Stimulated activated CD4-positive, alpha-beta T cell treated with anti-CD3 and anti-CD28 coated beads, TNF-alpha, amount 100 ng/mL, for 4 hours (primary cell): ENCODE measurements at regions not wholly inside any gene's neighbourhood (a gene's known extent, or its start where the extent isn't known, plus 50 kb on each side); places are given as distances from the start of the nearest gene placed in this dataset.
"Not testable (repeated sequence)": the region's sequence is repeated elsewhere in the genome, so short reads cannot be mapped to it uniquely, and the experiment has no call there.

Source experiments
- DNase-seq, 3 experiments: peaks; one replicate each; pipeline ENCODE4 v3.0.0-alpha.2; 2020; ENCODE audit warnings: low read depth in 3 of 3

DNA sequence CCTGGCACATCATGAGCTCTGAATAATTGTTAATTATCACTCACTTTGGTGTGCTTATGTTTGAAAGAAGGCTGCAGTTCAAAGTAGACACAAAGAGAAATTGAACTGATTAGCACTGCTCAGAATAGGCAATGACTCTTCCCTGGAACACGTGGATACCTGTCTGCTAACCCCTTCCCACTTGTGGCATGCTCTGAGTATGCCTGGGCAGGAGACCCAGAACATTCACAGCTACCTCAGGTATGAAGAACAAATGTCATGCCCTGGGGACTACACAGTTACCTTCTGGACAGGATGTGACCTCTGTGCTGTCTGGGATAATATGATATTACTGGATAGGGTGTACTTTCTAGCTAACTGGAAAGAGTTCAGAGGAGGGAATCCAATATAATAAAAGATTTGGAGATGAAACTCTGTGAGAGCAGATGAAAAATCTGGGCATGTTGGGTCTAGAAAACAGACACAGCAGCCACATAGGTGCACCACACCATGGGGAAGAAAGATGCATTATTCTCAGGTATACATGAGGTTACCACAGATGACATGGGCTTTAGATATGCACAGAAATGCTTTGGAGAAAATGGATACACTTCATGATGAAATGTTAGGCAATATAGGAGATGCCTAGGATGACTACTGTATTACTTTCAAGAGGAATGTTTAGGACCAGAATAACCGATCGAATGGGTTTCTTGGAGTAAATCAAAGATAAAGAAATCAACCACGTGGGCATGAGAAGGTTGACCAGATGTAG lies 324.2 kb upstream of the PREP start:
- no peak for DNase-seq

DNA sequence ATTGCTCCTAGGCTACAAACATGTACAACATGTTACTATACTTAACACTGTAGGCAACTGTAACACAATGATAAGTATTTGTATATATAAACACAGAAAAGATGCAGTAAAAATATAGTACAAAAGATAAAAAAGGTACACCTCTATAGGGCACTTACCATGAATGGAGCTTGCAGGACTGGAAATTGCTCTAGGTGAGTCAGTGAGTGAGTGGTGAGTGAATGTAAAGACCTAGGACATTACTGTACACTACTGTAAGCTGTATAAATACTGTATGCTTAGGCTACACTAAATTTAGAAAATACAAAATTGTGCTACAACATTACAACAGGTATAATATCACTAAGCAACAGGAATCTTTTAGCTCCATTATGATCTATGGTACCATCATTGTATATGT lies 312.0 kb upstream of the PREP start:
- DNase-seq, result no peak

DNA sequence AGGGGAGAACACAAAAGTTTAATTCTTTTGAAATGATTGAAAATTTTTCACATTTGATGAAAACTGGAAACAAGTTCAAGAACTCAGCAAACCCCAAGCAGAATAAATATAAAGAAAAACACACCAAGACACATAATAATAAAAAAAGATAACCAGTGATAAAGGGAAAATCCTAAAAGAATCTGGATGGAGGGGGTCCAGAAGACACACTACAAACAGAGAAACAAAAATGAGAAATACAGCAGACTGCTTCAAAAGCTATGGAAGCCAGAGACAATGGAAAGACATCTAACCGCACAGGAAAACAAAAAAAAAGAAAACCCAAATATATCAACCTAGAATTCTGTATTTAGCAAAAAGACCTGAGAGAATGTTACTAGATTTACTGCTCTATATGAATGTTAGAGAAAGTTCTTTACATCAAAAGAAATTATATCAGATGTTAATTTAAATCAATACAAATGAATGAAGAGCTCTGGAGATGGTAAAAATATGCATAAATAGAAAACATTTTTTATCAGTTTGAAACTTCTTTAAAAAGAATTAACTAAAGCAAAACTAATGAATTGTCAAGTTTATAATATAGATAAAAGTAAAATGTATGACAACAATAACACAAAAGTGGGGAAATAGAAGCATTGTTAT lies 310.7 kb upstream of the PREP start:
- DNase-seq, result no peak

DNA sequence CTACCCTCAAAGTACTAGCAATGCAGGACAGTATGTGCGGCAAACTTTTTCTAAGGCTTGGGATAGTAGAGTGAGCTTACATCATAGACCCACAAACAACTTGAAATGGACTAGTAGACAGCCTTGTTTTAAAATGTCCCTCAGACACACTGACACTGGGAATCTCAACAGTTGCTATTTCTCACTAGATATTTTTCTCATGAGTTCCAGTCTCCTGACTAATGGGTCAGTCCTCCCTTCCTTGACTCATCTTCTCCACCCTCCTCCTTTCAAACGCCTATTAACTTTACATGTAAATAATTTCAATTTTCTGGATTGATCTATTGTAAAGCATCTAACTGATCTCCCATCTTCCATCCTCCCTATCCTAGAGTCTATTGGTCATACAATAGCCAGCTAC lies 308.3 kb upstream of the PREP start:
- no peak for DNase-seq

DNA sequence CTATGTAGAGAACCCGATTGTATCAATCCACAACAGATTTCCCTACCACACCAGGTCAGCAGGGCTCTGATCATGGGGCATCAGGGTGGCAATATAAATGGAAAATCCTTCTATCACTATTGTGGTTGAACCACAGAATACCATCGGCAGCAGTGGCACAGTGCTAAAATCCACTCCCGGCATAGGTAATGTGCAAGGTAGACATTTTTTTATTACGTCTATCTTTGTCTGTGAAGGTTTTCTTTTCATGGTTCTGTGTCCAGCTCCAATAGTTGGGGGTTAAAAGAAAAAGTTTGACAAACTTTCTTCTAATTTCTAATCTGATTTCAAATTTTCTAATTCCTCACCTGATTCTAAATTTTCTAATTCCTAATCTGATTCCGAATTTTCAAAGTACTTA lies 302.7 kb upstream of the PREP start:
- no peak for DNase-seq

DNA sequence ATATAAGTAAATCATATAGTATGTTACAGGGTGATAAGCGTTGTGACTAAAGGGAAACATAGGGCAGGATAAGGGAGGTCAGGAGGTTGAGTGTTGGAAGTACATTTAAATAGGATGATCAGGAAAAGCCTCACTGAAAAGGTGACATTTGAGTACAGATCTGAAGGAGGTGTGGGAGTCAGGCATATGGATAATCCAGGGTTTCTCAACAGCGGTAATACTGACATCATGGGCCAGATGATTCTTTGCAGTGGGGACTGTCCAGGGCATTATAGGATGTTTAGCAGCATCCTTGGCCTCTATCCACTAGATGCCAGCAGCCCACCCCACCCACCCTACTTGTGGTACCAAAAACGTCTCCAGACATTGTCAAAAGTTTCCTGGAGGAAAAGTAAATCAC lies 292.6 kb upstream of the PREP start:
- DNase-seq, result no peak

DNA sequence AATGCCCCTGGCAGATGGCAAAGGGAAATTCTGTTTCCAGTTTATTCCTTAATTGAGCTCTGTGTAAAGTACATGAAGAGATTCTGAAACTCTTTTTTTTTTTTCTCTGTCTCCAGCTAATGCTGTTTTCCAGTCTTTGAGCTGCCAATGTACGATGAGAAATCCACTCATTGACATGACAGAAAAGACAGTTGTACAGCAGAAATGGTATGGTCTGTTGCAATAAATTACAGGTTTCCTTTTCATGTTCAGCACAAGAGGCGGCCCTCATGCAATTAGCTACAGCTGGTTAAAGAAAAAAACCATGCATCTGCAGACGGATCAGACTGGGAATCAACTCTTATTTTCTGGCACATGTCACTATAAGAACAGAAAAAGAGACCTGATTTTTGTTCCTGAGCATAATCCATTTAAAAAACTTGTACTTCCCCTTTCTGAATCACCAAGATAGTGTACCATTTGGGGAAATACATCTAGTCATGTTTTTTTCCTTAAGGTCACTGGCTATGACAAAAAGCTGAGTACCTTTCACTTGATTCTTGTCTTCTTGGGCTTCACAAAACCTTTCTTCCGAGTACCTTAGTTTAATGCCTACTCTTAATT lies 289.8 kb upstream of the PREP start:
- no peak for DNase-seq

DNA sequence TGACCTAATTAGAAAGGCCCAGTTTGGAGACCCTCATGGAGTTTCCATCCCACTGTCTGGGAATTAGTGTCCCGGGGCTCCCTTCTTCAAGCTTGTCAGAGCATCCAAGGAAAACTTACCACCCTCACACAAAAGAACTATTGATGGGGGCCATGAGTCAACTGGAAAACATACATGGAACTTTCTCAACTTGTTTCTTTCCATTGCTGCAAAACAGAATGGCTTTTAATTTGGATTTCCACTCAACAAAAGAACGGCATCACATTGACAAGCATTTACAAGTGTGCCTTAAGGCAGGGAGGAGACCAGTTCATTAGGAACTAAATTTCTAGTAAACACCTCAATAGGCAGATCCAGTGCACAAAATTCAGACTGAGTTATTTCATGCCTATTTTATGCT lies 289.1 kb upstream of the PREP start:
- no peak for DNase-seq

DNA sequence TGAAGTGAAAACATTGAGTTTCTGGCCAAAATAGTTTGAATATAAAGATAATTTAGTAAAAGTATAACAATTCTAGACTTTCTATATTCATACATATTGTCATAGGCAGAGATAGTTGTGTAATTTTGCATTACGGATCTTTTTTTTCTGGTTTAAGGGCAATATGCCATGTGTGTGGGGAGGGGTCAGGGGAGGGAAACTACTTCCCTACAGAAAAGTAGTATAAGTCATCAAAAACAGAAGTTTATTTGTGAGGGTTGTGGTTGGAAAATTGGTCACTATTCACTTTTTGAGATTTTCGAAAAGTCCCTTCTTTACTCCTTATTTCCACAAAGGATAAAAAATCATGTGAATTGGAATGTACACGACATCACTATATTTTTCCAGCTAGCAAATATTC lies 288.2 kb upstream of the PREP start:
- no peak for DNase-seq

DNA sequence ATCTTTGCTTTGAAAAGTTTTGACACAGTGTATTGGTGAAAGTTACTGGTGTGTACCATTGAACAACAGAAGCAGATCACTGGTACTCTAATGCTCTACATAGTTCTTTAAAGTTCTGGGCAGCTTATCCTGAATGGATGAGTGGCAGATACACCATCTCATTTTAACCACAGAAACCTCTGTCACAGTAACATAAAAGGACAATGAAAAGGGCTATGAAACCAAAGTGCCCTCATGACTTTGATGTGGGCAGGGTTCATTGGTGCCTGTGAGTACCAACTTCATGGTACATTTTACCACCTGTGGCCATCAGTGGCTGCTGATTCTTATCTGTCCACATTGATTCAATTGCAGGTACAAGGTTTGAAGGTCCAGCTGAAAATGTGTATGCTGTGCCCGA lies 285.7 kb upstream of the PREP start:
- DNase-seq, result no peak

DNA sequence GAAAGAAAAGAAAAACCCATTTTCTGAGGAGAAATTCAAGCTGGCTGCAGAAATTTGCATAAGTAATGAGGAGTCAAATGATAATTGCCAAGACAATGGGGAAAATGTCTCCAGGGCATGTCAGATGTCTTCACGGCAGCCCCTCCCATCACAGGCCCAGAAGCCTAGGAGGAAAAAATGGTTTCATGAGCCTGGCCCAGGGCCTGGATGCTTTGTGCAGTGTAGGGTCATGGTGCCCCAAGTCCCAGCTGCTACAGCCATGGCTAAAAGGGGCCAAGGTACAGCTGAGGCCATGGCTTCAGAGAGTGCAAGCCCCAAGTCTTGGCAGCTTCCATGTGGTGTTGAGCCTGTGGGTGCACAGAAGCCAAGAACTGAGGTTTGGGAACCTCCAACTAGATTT lies 283.9 kb upstream of the PREP start:
- DNase-seq, result not testable (repeated sequence)

DNA sequence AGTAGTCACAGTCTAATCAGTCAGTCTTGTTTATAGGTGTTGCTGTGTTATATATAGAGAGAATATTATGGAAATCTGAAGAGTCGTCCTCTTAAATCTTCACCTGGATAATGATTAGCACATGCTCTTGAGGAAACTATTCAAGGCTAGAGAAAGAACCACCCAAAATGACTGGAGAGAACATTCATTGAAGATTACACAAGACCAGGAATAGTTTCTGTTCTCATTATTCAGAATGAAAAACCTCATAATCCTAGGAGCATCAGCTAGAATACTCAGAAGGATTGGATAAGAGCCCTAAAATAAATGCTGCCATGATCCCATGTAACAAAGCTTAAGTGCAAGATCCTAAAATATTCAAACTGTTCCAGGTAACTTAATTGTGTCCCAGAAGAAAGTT lies 278.2 kb upstream of the PREP start:
- DNase-seq, result no peak

DNA sequence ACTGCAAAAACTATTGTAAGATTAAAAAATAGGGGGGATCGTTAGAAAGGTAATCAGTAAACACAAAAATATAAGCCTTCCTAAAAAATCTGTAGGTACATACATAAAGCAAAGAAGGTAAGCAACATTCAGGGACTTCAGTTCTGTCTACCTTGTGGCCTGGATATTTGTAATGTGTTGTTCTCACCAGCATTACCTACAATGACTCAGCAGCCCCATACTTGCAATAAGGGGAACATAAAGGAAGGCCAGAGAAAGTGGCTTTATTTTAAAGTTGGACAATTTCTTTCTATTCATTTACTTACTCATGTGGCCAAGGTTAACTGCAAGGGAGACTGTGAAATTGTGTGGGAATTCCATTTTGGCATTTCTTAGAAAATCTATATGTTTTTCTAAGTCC lies 277.2 kb upstream of the PREP start:
- DNase-seq, result no peak

DNA sequence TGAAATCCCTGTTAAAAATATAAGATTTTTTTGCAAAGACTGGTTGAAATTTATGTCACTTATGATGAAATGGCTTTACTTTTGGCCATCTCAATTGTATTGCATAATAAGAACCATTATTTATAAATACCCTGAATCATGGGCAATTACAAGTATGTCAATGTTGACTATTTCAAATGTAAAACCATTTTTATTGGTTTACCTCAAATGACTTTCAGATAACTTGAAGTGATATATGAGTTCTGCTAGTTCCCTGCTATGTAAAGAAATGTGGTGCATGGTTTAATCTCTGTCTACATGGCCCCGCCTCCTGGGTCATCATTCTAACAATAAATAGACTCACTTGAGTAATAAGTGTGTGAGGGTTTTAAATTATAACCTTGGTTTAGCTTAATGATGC lies 275.6 kb upstream of the PREP start:
- no peak for DNase-seq

DNA sequence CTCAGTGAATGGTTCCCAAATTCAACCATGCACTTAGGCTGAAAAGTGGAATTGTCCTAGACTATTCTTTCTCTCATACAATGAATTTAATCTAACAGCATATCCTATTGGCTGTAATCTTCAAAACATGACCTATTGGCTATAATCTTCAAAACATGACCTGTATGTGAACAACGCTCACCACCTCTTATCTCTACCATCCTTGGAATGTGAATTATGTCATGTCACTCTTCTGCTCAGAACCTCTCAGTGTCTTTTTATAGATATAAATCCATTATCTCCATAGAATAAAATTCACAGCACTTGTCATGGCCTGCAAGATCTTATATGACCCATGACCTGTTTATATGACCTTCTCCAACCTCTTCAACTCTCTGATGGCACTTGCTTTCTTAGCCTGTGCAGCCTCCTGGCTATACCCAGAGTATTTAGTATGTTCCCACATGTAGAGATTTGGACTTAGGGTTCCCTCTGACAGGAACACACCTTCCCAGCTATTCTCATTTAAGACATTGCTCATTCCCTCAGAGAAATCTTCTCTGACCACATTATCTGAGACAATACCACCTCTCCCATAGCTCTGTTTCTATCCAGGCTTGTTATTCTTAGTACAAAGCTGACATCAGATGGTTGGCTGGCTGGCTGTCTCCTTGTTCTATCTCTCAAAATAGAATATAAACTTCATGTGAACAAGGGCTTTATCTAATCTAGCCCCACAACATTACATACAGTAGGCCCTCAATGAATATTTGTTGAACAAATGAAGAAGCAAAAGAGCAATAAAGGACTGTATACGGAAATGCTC lies 275.0 kb upstream of the PREP start:
- DNase-seq, result no peak

DNA sequence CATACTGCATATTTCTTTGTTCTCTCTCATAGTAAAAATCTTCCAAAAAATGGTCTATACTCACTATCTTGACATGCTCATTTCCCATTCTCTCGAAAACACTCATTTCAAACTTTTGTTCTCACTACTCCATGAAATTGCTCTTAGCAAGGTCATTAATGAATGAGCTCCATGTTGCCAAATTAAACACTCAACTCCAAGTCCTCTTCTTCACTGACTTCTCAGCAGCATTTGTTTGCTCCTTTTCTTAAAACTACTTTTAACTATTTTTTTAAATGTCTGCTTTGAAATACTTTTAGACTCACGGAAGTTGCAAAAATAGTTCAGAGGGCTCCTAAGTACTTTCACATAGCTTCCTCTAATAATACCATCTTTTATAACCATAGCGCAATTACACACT lies 274.0 kb upstream of the PREP start:
- no peak for DNase-seq

DNA sequence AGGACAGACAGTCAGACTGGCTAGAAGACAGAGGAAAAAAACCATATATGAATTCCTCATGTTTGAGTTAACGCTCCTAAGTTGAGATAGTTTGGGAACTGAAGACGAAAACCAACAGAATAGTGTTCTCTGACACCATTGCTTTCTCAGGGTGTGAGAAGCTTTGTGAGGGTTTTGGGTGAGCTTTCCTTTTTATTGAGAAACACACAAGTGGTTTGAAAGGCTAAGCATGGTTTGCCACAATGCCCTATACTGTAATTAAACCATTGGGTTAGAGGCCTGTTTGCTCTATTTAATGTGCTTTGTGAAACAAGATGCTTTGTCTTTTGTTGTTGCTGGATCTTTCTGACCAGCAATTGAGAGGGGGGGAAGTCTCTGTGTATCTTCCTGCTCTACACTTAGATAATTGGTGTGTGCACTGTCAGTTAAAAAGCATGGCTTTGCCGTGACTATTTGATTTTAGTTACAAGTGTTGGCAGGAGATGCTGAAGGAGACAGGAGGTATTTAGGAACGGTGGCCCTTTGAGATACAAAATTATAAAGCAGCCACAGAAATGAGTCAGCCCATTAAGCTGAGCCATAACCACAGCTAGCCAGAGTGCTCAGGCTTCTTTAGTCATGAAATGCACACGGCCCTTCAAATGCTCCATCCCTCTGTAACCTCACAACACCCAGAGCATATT lies 273.0 kb upstream of the PREP start:
- no peak for DNase-seq

DNA sequence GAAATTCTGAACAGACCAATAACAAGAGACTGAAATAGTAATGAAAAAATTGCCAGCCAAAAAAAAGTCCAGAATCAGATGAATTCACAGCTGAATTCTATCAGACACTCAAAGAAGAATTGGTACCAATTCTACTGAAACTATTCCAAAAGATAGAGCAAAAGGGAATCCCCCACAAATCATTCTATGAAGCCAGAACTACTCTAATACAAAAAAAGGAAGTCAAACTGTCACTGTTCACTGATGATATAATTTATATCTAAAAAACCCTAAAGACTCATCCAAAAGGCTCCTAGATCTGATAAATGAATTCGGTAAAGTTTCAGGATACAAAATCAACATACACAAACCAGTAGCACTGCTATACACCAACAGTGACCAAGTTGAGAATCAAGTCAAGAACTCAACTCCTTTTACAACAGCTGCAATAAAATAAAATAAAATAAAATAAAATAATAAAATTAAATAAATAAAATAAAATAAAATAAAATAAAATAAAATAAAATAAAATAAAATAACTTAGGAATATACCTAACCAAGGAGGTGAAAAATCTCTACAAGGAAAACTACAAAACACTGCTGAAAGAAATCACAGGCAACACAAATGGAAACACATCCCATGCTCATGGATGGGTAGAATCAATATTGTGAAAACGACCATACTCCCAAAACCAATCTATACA lies 270.1 kb upstream of the PREP start:
- not testable (repeated sequence) for DNase-seq

DNA sequence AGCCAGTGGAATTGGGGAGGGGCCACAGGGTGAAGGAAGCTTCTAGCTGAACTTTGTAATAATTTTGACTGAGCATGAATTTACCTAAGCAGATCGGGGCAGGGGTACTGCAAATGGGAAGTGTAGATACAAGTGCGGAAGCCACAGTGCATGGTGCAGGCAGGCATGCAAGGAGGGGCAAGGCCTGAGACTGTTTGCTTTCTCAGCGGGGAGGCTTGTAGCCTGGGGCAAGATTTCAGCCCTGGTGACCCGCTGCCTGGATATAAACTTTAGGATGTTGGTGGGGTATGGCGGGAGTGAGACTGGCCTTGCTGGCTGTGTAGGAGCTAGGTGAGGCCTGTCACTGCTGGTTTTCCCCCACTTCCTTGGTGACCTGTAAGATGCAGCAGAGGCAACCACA lies 266.4 kb upstream of the PREP start:
- no peak for DNase-seq

DNA sequence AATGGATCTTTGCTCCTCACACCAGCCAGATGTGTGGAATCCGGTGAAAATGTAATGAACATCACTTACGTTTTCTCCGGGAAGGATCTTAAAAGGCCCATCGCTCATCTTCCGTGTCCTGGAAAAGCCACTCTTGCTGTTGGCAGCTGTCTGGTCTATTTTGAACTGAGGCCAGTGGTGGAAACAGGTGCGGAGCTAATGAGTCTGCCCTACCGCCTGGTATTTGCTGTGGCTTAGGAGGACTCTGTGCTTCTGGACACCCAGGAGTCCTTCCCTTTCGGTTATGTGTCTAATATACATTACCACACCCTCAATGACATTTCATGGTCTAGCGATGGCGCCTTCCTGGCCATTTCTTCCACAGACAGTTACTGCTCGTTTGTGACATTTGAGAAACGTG lies 264.2 kb upstream of the PREP start:
- DNase-seq, result no peak

DNA sequence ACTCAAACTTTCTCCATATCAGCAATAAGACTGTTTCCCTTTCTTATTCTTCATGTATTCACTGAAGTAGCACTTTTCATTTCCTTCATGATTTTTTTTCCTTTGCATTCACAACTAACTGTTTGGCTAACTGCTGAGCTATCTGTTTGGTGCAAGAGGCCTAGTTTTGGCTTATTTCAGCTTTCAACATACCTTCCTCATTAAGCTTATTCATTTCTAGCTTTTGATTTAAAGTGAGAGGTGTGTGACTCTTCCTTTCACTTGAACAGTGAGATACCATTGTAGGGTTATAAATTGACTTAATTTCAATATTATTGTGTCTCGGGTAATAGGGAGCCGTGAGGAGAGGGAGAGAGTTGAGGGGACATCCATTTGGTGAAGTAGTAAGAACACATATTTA lies 262.0 kb upstream of the PREP start:
- no peak for DNase-seq
